PC-3 (cell line): ENCODE measurements at regions not wholly inside any gene's neighbourhood (a gene's known extent, or its start where the extent isn't known, plus 50 kb on each side); places are given as distances from the start of the nearest gene placed in this dataset.

Source experiments
- ATAC-seq: fragments of 200-7000 bp; cut with Tn5 transposase; 2 replicates; pipeline ENCODE4 v1.9.1; 2020; ENCODE audit warnings: mild to moderate bottlenecking, moderate library complexity
- BruUV-seq: library from RNA; stranded (reverse); fragments of 400-500 nt; replicated peaks from 2 replicates; lab custom pipeline; 2021; lab: Mats Ljungman, UMichigan
- CTCF ChIA-PET: fragments of 300-600 bp; sonication (Branson Sonifier 250); formaldehyde crosslinking; loops from one replicate; lab custom pipeline; 2022; ENCODE audit warnings: antibody characterized with exemption; lab: Charles Lee
- POLR2A ChIA-PET: fragments of 300-600 bp; sonication (Branson Sonifier 250); formaldehyde crosslinking; loops from one replicate; lab custom pipeline; 2022; ENCODE audit warnings: antibody characterized with exemption; ENCODE audit not compliant: unreplicated experiment; lab: Charles Lee
- DNase-seq: peaks from one replicate; pipeline ENCODE4 v3.0.0-alpha.2; 2015
- H2AFZ ChIP-seq: fragments of 300-600 bp; sonication (generic); 2 replicates; pipeline ENCODE4 v1.6.0; 2016; ENCODE audit warnings: antibody characterized with exemption, low read length
- H3F3A ChIP-seq: fragments of 300-600 bp; sonication (generic); one replicate; pipeline ENCODE4 v1.6.0; 2017; ENCODE audit warnings: antibody characterized with exemption, low read length, control low read depth, mild to moderate bottlenecking; ENCODE audit not compliant: unreplicated experiment
- H3K27ac ChIP-seq: fragments of 300-600 bp; sonication (generic); 2 replicates; pipeline ENCODE4 v1.5.1; 2016; ENCODE audit warnings: mild to moderate bottlenecking, low read length
- H3K27me3 ChIP-seq: fragments of 300-600 bp; sonication (generic); 2 replicates; pipeline ENCODE4 v1.6.1; 2016; ENCODE audit warnings: low read length, mixed read lengths
- H3K36me3 ChIP-seq: fragments of 300-600 bp; sonication (generic); 2 replicates; pipeline ENCODE4 v1.6.1; 2016; ENCODE audit warnings: low read depth, mixed run types, low read length, mixed read lengths
- H3K4me1 ChIP-seq: fragments of 300-600 bp; sonication (generic); 2 replicates; pipeline ENCODE4 v1.5.1; 2016; ENCODE audit warnings: low read length; ENCODE audit not compliant: insufficient read depth
- H3K4me2 ChIP-seq: fragments of 300-600 bp; sonication (generic); 2 replicates; pipeline ENCODE4 v1.6.0; 2016; ENCODE audit warnings: low read length
- H3K4me3 ChIP-seq: fragments of 300-600 bp; sonication (generic); 2 replicates; pipeline ENCODE4 v1.5.1; 2016; ENCODE audit warnings: mild to moderate bottlenecking, low read length, mixed read lengths
- H3K79me2 ChIP-seq: fragments of 300-600 bp; sonication (generic); 2 replicates; pipeline ENCODE4 v1.6.1; 2017; ENCODE audit warnings: low read length, mixed read lengths
- H3K9ac ChIP-seq: fragments of 300-600 bp; sonication (generic); 2 replicates; pipeline ENCODE4 v1.6.0; 2016; ENCODE audit warnings: mild to moderate bottlenecking, low read length
- H3K9me2 ChIP-seq: fragments of 300-600 bp; sonication (generic); replicated peaks from 2 replicates; pipeline ENCODE4 v1.6.1; 2016; ENCODE audit warnings: mixed run types, low read length, mixed read lengths
- H3K9me3 ChIP-seq: fragments of 300-600 bp; sonication (generic); 2 replicates; pipeline ENCODE4 v1.6.1; 2016; ENCODE audit warnings: low read length, mixed read lengths
- H4K20me1 ChIP-seq: fragments of 300-600 bp; sonication (generic); 2 replicates; pipeline ENCODE4 v1.6.1; 2016; ENCODE audit warnings: low read length, mixed read lengths
- CTCF ChIP-seq: fragments of 300-600 bp; sonication (generic); conservative IDR thresholded peaks from 2 replicates; pipeline ENCODE4 v1.5.1; 2017; ENCODE audit warnings: antibody characterized with exemption, low read depth, mild to moderate bottlenecking, low read length
- EZH2 ChIP-seq: fragments of 300-600 bp; sonication (generic); IDR thresholded peaks from one replicate; pipeline ENCODE4 v1.6.1; 2017; ENCODE audit warnings: antibody characterized with exemption, mild to moderate bottlenecking, low read length; ENCODE audit not compliant: unreplicated experiment
- EZH2phosphoT487 ChIP-seq: fragments of 300-600 bp; sonication (generic); IDR thresholded peaks from 2 replicates; pipeline ENCODE4 v1.6.1; 2018; ENCODE audit warnings: mild to moderate bottlenecking, antibody characterized with exemption, low read length, borderline replicate concordance
- intact Hi-C: fragments of 100-400 bp; cut with micrococcal nuclease; formaldehyde crosslinking; loops from 2 replicates; pipeline ENCODE4 v1.9.0; 2023

GRCh38 chr1:29382851-29383745 is 146.8 kb downstream of the PTPRU start:
- no peaks in the 10 kb centered on the region for H3F3A ChIP-seq
- H4K20me1 ChIP-seq = no peaks in the 10 kb centered on the region
- H3K27me3 ChIP-seq = no peaks in the 10 kb centered on the region
- ATAC-seq = no peak
- no peak for DNase-seq
- H3K9me2 ChIP-seq = no peaks in the 10 kb centered on the region
- CTCF ChIA-PET = no interaction called here
- no peaks in the 10 kb centered on the region for H3K36me3 ChIP-seq
- no peak overlapping the region for H3K27ac ChIP-seq
- H3K79me2 ChIP-seq = no peaks in the 10 kb centered on the region
- intact Hi-C loops = no loop called here
- H3K4me1 ChIP-seq = peaks cover 16% of the 10 kb centered on the region; the same call in 1 of the 2 replicates
- H2AFZ ChIP-seq = no peak overlapping the region; the same call in 1 of the 2 replicates
- H3K9me3 ChIP-seq = peaks cover 12% of the 10 kb centered on the region
- TF ChIP-seq CTCF (no peak), EZH2phosphoT487 (no peak), EZH2 (no peak)
- H3K4me3 ChIP-seq = no peak overlapping the region
- POLR2A ChIA-PET = no interaction called here
- H3K4me2 ChIP-seq = no peak overlapping the region
- BruUV-seq = no TSS peak
- no peak overlapping the region for H3K9ac ChIP-seq

- no peak overlapping the region for H3K4me2 ChIP-seq
- H3K27me3 ChIP-seq = no peaks in the 10 kb centered on the region
- POLR2A ChIA-PET = no interaction called here
- H3K27ac ChIP-seq = no peak overlapping the region
- no peak for ATAC-seq
- H3K4me3 ChIP-seq = no peak overlapping the region
- no peak overlapping the region for H3K9ac ChIP-seq
- CTCF ChIA-PET = no interaction called here
- no peak for DNase-seq
- H3K9me2 ChIP-seq = no peaks in the 10 kb centered on the region
- no TSS peak for BruUV-seq
- H4K20me1 ChIP-seq = no peaks in the 10 kb centered on the region
- H2AFZ ChIP-seq = no peak overlapping the region
- peaks cover 16% of the 10 kb centered on the region; the same call in 1 of the 2 replicates for H3K4me1 ChIP-seq
- H3K79me2 ChIP-seq = no peaks in the 10 kb centered on the region
- H3F3A ChIP-seq = no peaks in the 10 kb centered on the region
- H3K9me3 ChIP-seq = peaks cover 16% of the 10 kb centered on the region
- TF ChIP-seq EZH2 = no peak
- no peak for TF ChIP-seq CTCF
- no peak for TF ChIP-seq EZH2phosphoT487
- intact Hi-C loops = no loop called here
- H3K36me3 ChIP-seq = no peaks in the 10 kb centered on the region
Measured at GRCh38 chr1:29381426-29381825, 145.1 kb downstream of the PTPRU start.

GRCh38 chr1:29380532-29380931 is 144.2 kb downstream of the PTPRU start:
- Histone ChIP-seq H3K27ac (no peak overlapping the region), H3K4me3 (no peak overlapping the region), H3K4me2 (no peak overlapping the region), H3K9me2 (no peaks in the 10 kb centered on the region), H3K9me3 (peaks cover 16% of the 10 kb centered on the region), H3K36me3 (no peaks in the 10 kb centered on the region), H2AFZ (no peak overlapping the region), H3K4me1 (peaks cover 16% of the 10 kb centered on the region; the same call in 1 of the 2 replicates), H3K9ac (no peak overlapping the region), H3K27me3 (peaks cover 3% of the 10 kb centered on the region), H4K20me1 (no peaks in the 10 kb centered on the region), H3K79me2 (no peaks in the 10 kb centered on the region), H3F3A (no peaks in the 10 kb centered on the region)
- POLR2A ChIA-PET = no interaction called here
- intact Hi-C loops = no loop called here
- ATAC-seq (peak; percentile 57), DNase-seq (peak; percentile 74)
- CTCF ChIA-PET = interaction anchor here (0.5 to 1.2 kb wide), 3 partner anchors 15 to 731 kb away, joined by 3 to 4 read pairs (median 3); no protein-coding TSS in a partner anchor
- TF ChIP-seq CTCF = no peak
- no TSS peak for BruUV-seq
